Mesenchymal stem cell (in vitro differentiated cells and primary cell): ENCODE measurements at regions not wholly inside any gene's neighbourhood (a gene's known extent, or its start where the extent isn't known, plus 50 kb on each side); places are given as distances from the start of the nearest gene placed in this dataset.

Source experiments
- DNase-seq: peaks from one replicate; pipeline ENCODE4 v3.0.0-alpha.2; 2013
- H2AFZ ChIP-seq: one replicate; pipeline ENCODE4 v1.6.1; 2013; ENCODE audit warnings: low read depth, mild to moderate bottlenecking, control low read depth, inconsistent platforms, low read length, moderate library complexity
- H2AK5ac ChIP-seq: 2 replicates; pipeline ENCODE4 v1.6.1; 2013; ENCODE audit warnings: low read length, moderate library complexity, mild to moderate bottlenecking, inconsistent platforms; ENCODE audit not compliant: severe bottlenecking
- H2BK120ac ChIP-seq: one replicate; pipeline ENCODE4 v1.6.1; 2013; ENCODE audit warnings: low read depth, mild to moderate bottlenecking, inconsistent platforms, low read length, moderate library complexity
- H2BK12ac ChIP-seq, 2 experiments: one replicate each; pipeline ENCODE4 v1.6.1; 2013; ENCODE audit warnings: inconsistent platforms in 2 of 2, low read length in 2 of 2, mild to moderate bottlenecking in 2 of 2, moderate library complexity in 2 of 2, control low read depth in 1 of 2
- H2BK15ac ChIP-seq: one replicate; pipeline ENCODE4 v1.6.1; 2013; ENCODE audit warnings: mild to moderate bottlenecking, low read depth, inconsistent platforms; ENCODE audit not compliant: poor library complexity, severe bottlenecking
- H2BK5ac ChIP-seq: 2 replicates; pipeline ENCODE4 v1.6.1; 2013; ENCODE audit warnings: low read depth, mild to moderate bottlenecking, low read length, control low read depth, inconsistent platforms; ENCODE audit not compliant: poor library complexity, severe bottlenecking
- H3K14ac ChIP-seq, 2 experiments: one replicate each; pipeline ENCODE4 v1.6.1; 2013; ENCODE audit warnings: inconsistent platforms in 2 of 2, low read length in 2 of 2, control low read depth in 1 of 2, mild to moderate bottlenecking in 1 of 2, moderate library complexity in 1 of 2
- H3K18ac ChIP-seq, 2 experiments: one replicate each; pipeline ENCODE4 v1.6.1; 2013; ENCODE audit warnings: inconsistent platforms in 2 of 2, low read length in 2 of 2, control low read depth in 1 of 2, low read depth in 1 of 2, mild to moderate bottlenecking in 1 of 2
- H3K23ac ChIP-seq, 2 experiments: one replicate each; pipeline ENCODE4 v1.6.1; 2013; ENCODE audit warnings: inconsistent platforms in 2 of 2, low read length in 2 of 2, mild to moderate bottlenecking in 2 of 2, moderate library complexity in 2 of 2, control low read depth in 1 of 2
- H3K27ac ChIP-seq: 2 replicates; pipeline ENCODE4 v1.5.1; 2013; ENCODE audit warnings: mild to moderate bottlenecking, moderate library complexity, low read length, control low read depth, inconsistent platforms; ENCODE audit not compliant: poor library complexity, severe bottlenecking
- H3K27me3 ChIP-seq, 2 experiments: 2 replicates each; pipeline versions ENCODE4 v1.6.1 to v1.7.0; 2013; ENCODE audit warnings: low read length in 2 of 2, mild to moderate bottlenecking in 2 of 2, moderate library complexity in 2 of 2, control low read depth in 1 of 2, inconsistent platforms in 1 of 2; ENCODE audit not compliant: control insufficient read depth in 1 of 2, insufficient read depth in 1 of 2
- H3K36me3 ChIP-seq, 2 experiments: 2 replicates each; pipeline versions ENCODE4 v1.6.1 to v1.7.0; 2013; ENCODE audit warnings: low read length in 2 of 2, control low read depth in 1 of 2, inconsistent platforms in 1 of 2, low read depth in 1 of 2, mild to moderate bottlenecking in 1 of 2; ENCODE audit not compliant: insufficient read depth in 2 of 2, control insufficient read depth in 1 of 2
- H3K4ac ChIP-seq, 2 experiments: one replicate each; pipeline ENCODE4 v1.6.1; 2013; ENCODE audit warnings: inconsistent platforms in 2 of 2, low read length in 2 of 2, mild to moderate bottlenecking in 2 of 2, moderate library complexity in 2 of 2, control low read depth in 1 of 2, low read depth in 1 of 2
- H3K4me1 ChIP-seq: 2 replicates; pipeline ENCODE4 v1.6.1; 2013; ENCODE audit warnings: low read depth, low read length, control low read depth; ENCODE audit not compliant: control insufficient read depth, insufficient read depth
- H3K4me2 ChIP-seq: 2 replicates; pipeline ENCODE4 v1.6.1; 2013; ENCODE audit warnings: low read length, mild to moderate bottlenecking, inconsistent platforms; ENCODE audit not compliant: poor library complexity, severe bottlenecking
- H3K4me3 ChIP-seq, 2 experiments: 2 replicates each; pipeline versions ENCODE4 v1.5.1 to v1.7.0; 2013; ENCODE audit warnings: low read length in 2 of 2, mild to moderate bottlenecking in 2 of 2, control low read depth in 1 of 2, low read depth in 1 of 2; ENCODE audit not compliant: insufficient read depth in 1 of 2
- H3K79me1 ChIP-seq: replicated peaks from 2 replicates; pipeline ENCODE4 v1.6.1; 2013; ENCODE audit warnings: mild to moderate bottlenecking, control low read depth, low read length, inconsistent platforms; ENCODE audit not compliant: poor library complexity, severe bottlenecking
- H3K9ac ChIP-seq: 2 replicates; pipeline ENCODE4 v1.7.0; 2013; ENCODE audit warnings: mild to moderate bottlenecking, low read length, moderate library complexity
- H3K9me3 ChIP-seq: 2 replicates; pipeline ENCODE4 v1.7.0; 2013; ENCODE audit warnings: mild to moderate bottlenecking, low read length; ENCODE audit not compliant: control insufficient read depth
- H4K8ac ChIP-seq: one replicate; pipeline ENCODE4 v1.6.1; 2013; ENCODE audit warnings: inconsistent platforms, mild to moderate bottlenecking, low read length, moderate library complexity
- H4K91ac ChIP-seq: one replicate; pipeline ENCODE4 v1.6.1; 2013; ENCODE audit warnings: mild to moderate bottlenecking, low read length, inconsistent platforms
- WGBS: methylation state at CpG from one replicate; pipeline ENCODE4 v1.1.7; 2013; ENCODE audit warnings: mixed read lengths; 5-methylcytosine and 5-hydroxymethylcytosine counted together

DNA sequence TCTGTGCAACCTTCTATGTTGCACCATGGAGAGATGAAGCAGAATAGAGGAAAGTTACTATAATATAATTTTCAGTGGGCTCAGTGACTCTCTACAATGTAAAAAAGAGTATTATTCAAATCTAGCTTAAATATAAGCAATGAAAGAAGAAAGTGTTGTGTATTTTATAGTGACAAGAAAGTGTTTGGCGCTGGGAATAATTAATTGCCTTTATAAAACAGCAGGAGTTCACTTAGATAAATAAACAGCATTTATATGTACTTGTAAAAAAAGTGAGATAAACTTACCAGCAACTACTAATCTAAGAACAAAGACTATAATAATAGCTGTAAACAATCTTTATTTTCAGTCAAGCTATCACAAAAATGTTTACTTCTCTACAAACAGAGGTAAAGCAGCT lies 488.9 kb upstream of the PCDH10 start:
- H3K27me3 ChIP-seq, result no peaks in the 10 kb centered on the region
- no peak overlapping the region for H4K8ac ChIP-seq
- H3K4me2 ChIP-seq, result no peak overlapping the region
- DNase-seq, result no peak
- H2BK12ac ChIP-seq, result no peak overlapping the region
- no peak overlapping the region for H3K27ac ChIP-seq
- H2BK120ac ChIP-seq, result no peak overlapping the region
- H3K4ac ChIP-seq, result no peak overlapping the region
- no peak overlapping the region for H3K14ac ChIP-seq
- H3K79me1 ChIP-seq, result no peaks in the 10 kb centered on the region
- no peak overlapping the region for H2AFZ ChIP-seq
- H2AK5ac ChIP-seq, result no peak overlapping the region
- H3K23ac ChIP-seq, result no peak overlapping the region
- no peaks in the 10 kb centered on the region for H3K36me3 ChIP-seq
- H3K9me3 ChIP-seq, result peaks cover 16% of the 10 kb centered on the region
- WGBS, result no CpG with 5 or more reads among the region's 1 CpG
- no peaks in the 10 kb centered on the region for H3K4me1 ChIP-seq
- H3K18ac ChIP-seq, result no peak overlapping the region
- H4K91ac ChIP-seq, result no peak overlapping the region
- no peak overlapping the region for H3K9ac ChIP-seq
- H2BK5ac ChIP-seq, result no peak overlapping the region
- H3K4me3 ChIP-seq, result no peak overlapping the region
- H2BK15ac ChIP-seq, result no peak overlapping the region

GRCh38 chr4:132662456-132662855 lies 486.6 kb upstream of the PCDH10 start:
- Histone ChIP-seq H3K9me3 (peaks cover 13% of the 10 kb centered on the region), H2BK5ac (no peak overlapping the region), H3K4ac (no peak overlapping the region), H3K18ac (no peak overlapping the region), H2BK15ac (no peak overlapping the region), H3K23ac (no peak overlapping the region), H4K91ac (no peak overlapping the region), H4K8ac (no peak overlapping the region), H3K14ac (no peak overlapping the region), H2AFZ (no peak overlapping the region), H3K9ac (no peak overlapping the region), H3K27ac (no peak overlapping the region), H3K27me3 (no peaks in the 10 kb centered on the region), H3K36me3 (no peaks in the 10 kb centered on the region), H3K4me2 (no peak overlapping the region), H3K4me3 (no peak overlapping the region), H3K4me1 (no peaks in the 10 kb centered on the region), H3K79me1 (no peaks in the 10 kb centered on the region), H2BK120ac (no peak overlapping the region), H2BK12ac (no peak overlapping the region), H2AK5ac (no peak overlapping the region)
- no CpG with 5 or more reads among the region's 1 CpG for WGBS
- no peak for DNase-seq

DNA sequence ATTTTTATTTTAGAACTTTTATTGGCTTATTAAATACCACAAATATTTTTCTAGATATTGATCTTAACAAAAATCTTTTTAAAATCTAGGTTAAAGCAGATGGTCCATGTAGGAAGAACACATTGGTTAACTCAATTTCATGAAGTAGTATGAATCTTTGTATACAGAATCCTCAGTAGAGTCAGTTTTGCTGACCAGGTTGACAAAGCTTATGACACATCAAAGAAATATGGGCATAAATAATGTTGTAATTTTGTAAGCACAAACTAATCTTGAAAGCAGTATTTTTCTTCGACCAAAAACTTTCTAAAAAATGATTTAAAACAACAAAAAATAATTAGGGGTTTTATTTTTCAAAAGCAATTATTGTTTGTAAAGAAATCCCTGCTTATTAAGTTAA lies 479.3 kb upstream of the PCDH10 start:
- Histone ChIP-seq H2BK120ac (no peak overlapping the region), H3K4me1 (no peaks in the 10 kb centered on the region), H3K27ac (no peak overlapping the region), H3K14ac (no peak overlapping the region), H3K36me3 (no peaks in the 10 kb centered on the region), H2AK5ac (no peak overlapping the region), H3K4ac (no peak overlapping the region), H3K4me3 (no peak overlapping the region), H4K8ac (no peak overlapping the region), H3K4me2 (no peak overlapping the region), H2AFZ (no peak overlapping the region), H3K9ac (no peak overlapping the region), H4K91ac (no peak overlapping the region), H2BK5ac (no peak overlapping the region), H3K9me3 (peaks cover 4% of the 10 kb centered on the region), H2BK12ac (no peak overlapping the region), H3K27me3 (no peaks in the 10 kb centered on the region), H3K79me1 (no peaks in the 10 kb centered on the region), H3K23ac (no peak overlapping the region), H3K18ac (no peak overlapping the region), H2BK15ac (no peak overlapping the region)
- WGBS, result no CpG with 5 or more reads among the region's 1 CpG
- no peak for DNase-seq

DNA sequence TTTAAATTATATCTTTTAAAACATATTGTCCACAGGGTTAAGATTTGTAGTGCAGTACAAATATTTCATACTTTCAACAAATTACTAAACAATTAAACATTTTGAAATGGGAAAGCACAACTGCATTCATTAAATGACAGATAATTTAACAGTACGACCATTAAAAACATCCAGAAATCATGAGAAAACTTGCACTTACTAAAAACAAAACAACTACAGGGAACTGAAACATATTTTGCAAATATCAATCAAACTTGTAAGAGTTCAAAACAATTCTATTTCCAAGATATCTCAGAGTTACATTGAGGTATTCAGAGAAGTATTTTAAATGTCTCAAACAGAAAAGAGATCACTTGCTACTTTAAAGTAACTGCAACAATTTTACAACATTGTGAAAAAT lies 478.5 kb upstream of the PCDH10 start:
- WGBS, result 100% methylated on average over 1 of the region's 1 CpG
- no peaks in the 10 kb centered on the region for H3K36me3 ChIP-seq
- no peak overlapping the region for H3K18ac ChIP-seq
- no peak overlapping the region for H3K4me3 ChIP-seq
- peaks cover 4% of the 10 kb centered on the region for H3K9me3 ChIP-seq
- H4K8ac ChIP-seq, result no peak overlapping the region
- H3K79me1 ChIP-seq, result no peaks in the 10 kb centered on the region
- H2BK15ac ChIP-seq, result no peak overlapping the region
- no peak overlapping the region for H3K9ac ChIP-seq
- H4K91ac ChIP-seq, result no peak overlapping the region
- H3K14ac ChIP-seq, result no peak overlapping the region
- no peak overlapping the region for H2AFZ ChIP-seq
- no peak overlapping the region for H3K4me2 ChIP-seq
- H2AK5ac ChIP-seq, result no peak overlapping the region
- no peak overlapping the region for H3K27ac ChIP-seq
- H3K4ac ChIP-seq, result no peak overlapping the region
- H3K27me3 ChIP-seq, result no peaks in the 10 kb centered on the region
- DNase-seq, result no peak
- no peaks in the 10 kb centered on the region for H3K4me1 ChIP-seq
- H2BK5ac ChIP-seq, result no peak overlapping the region
- no peak overlapping the region for H2BK12ac ChIP-seq
- no peak overlapping the region for H3K23ac ChIP-seq
- H2BK120ac ChIP-seq, result no peak overlapping the region
